Suprapubic skin (tissue), 4 donors: ENCODE measurements at regions not wholly inside any gene's neighbourhood (a gene's known extent, or its start where the extent isn't known, plus 50 kb on each side); places are given as distances from the start of the nearest gene placed in this dataset.

Experiments used
- DNase-seq, 2 donors: peaks; one replicate each; pipeline ENCODE4 v3.0.0-alpha.2; 2019; ENCODE audit warnings: low spot score in 2 of 2
- H3K27ac ChIP-seq: fragments of 200-600 bp; sonication (generic); one replicate; pipeline ENCODE4 v1.5.1; 2019
- H3K27me3 ChIP-seq: fragments of 200-600 bp; sonication (generic); one replicate; pipeline ENCODE4 v1.5.1; 2019
- H3K36me3 ChIP-seq: fragments of 200-600 bp; sonication (generic); one replicate; pipeline ENCODE4 v1.5.1; 2019
- H3K4me1 ChIP-seq: fragments of 200-600 bp; sonication (generic); one replicate; pipeline ENCODE4 v1.5.1; 2019
- H3K4me3 ChIP-seq: fragments of 200-600 bp; sonication (generic); one replicate; pipeline ENCODE4 v1.5.1; 2019; ENCODE audit warnings: mild to moderate bottlenecking
- H3K9me3 ChIP-seq: fragments of 200-600 bp; sonication (generic); one replicate; pipeline ENCODE4 v1.5.1; 2019
- CTCF ChIP-seq, 2 donors: fragments of 200-600 bp in 1 of 2; fragments of 450-650 bp in 1 of 2; sonication (generic) in 1 of 2; IDR thresholded peaks; one replicate each; pipeline ENCODE4 v1.5.1; 2016 to 2019; ENCODE audit warnings: antibody characterized with exemption in 2 of 2, mild to moderate bottlenecking in 1 of 2, moderate library complexity in 1 of 2
- EP300 ChIP-seq: sonication (generic); formaldehyde crosslinking; IDR thresholded peaks from one replicate; pipeline ENCODE4 v1.6.1; 2017; ENCODE audit warnings: antibody characterized with exemption
- POLR2A ChIP-seq, 2 donors: fragments of 450-650 bp; IDR thresholded peaks; one replicate each; pipeline ENCODE4 v1.6.1; 2017; ENCODE audit warnings: antibody characterized with exemption in 2 of 2, mild to moderate bottlenecking in 2 of 2, moderate library complexity in 2 of 2
- POLR2AphosphoS5 ChIP-seq, 3 donors: sonication (generic); formaldehyde crosslinking; IDR thresholded peaks; one replicate each; pipeline ENCODE4 v1.6.1; 2017; ENCODE audit warnings: antibody characterized with exemption in 3 of 3
- WGBS: methylation state at CpG from one replicate; pipeline ENCODE4 v1.1.5; 2018; 5-methylcytosine and 5-hydroxymethylcytosine counted together

GRCh38 chr6:56897789-56898529, 56.9 kb upstream of the BEND6 start:
- Histone ChIP-seq H3K27ac (no peak overlapping the region), H3K4me1 (no peaks in the 10 kb centered on the region), H3K36me3 (no peaks in the 10 kb centered on the region), H3K4me3 (no peak overlapping the region), H3K9me3 (no peaks in the 10 kb centered on the region), H3K27me3 (no peaks in the 10 kb centered on the region)
- WGBS = 85% methylated on average over 4 of the region's 4 CpGs
- TF ChIP-seq EP300 = no peak
- no peak for TF ChIP-seq POLR2AphosphoS5 (IDR thresholded peaks at IDR 0.05)
- DNase-seq = no peak

GRCh38 chr6:56891754-56892153, 63.2 kb upstream of the BEND6 start:
- Histone ChIP-seq H3K27me3 (no peaks in the 10 kb centered on the region), H3K9me3 (no peaks in the 10 kb centered on the region), H3K27ac (no peak overlapping the region), H3K4me3 (no peak overlapping the region), H3K36me3 (no peaks in the 10 kb centered on the region), H3K4me1 (no peaks in the 10 kb centered on the region)
- no peak for TF ChIP-seq EP300
- TF ChIP-seq CTCF (IDR thresholded peaks at IDR 0.05) = no peak
- TF ChIP-seq POLR2A (IDR thresholded peaks at IDR 0.05) = no peak
- no peak for TF ChIP-seq POLR2AphosphoS5 (IDR thresholded peaks at IDR 0.05)
- 90% methylated on average over 2 of the region's 2 CpGs for WGBS
- DNase-seq = no peak

GRCh38 chr6:56890683-56891429, 64.1 kb upstream of the BEND6 start:
- 79% methylated on average over 8 of the region's 8 CpGs for WGBS
- H3K4me3 ChIP-seq = no peak overlapping the region
- no peaks in the 10 kb centered on the region for H3K4me1 ChIP-seq
- no peak overlapping the region for H3K27ac ChIP-seq
- no peaks in the 10 kb centered on the region for H3K9me3 ChIP-seq
- H3K27me3 ChIP-seq = no peaks in the 10 kb centered on the region
- no peaks in the 10 kb centered on the region for H3K36me3 ChIP-seq
- DNase-seq = no peak
- TF ChIP-seq EP300 (no peak), POLR2A (IDR thresholded peaks at IDR 0.05) (no peak), POLR2AphosphoS5 (IDR thresholded peaks at IDR 0.05) (no peak), CTCF (IDR thresholded peaks at IDR 0.05) (no peak)

- no peak for DNase-seq
- Histone ChIP-seq H3K27me3 (no peaks in the 10 kb centered on the region), H3K4me1 (no peaks in the 10 kb centered on the region), H3K9me3 (no peaks in the 10 kb centered on the region), H3K4me3 (no peak overlapping the region), H3K36me3 (no peaks in the 10 kb centered on the region), H3K27ac (no peak overlapping the region)
- TF ChIP-seq CTCF (IDR thresholded peaks at IDR 0.05) = no peak
- no peak for TF ChIP-seq POLR2AphosphoS5 (IDR thresholded peaks at IDR 0.05)
- TF ChIP-seq POLR2A (IDR thresholded peaks at IDR 0.05) = no peak
- TF ChIP-seq EP300 = no peak
- 48% methylated on average over 3 of the region's 3 CpGs for WGBS
Observed at GRCh38 chr6:56890066-56890465, 64.8 kb upstream of the BEND6 start.

- no peak for DNase-seq
- H3K36me3 ChIP-seq = no peaks in the 10 kb centered on the region
- H3K4me1 ChIP-seq = no peaks in the 10 kb centered on the region
- no peaks in the 10 kb centered on the region for H3K9me3 ChIP-seq
- no peak overlapping the region for H3K27ac ChIP-seq
- no peak overlapping the region for H3K4me3 ChIP-seq
- TF ChIP-seq EP300 (no peak), POLR2AphosphoS5 (IDR thresholded peaks at IDR 0.05) (no peak), CTCF (IDR thresholded peaks at IDR 0.05) (no peak), POLR2A (IDR thresholded peaks at IDR 0.05) (no peak)
- no peaks in the 10 kb centered on the region for H3K27me3 ChIP-seq
Observed at GRCh38 chr6:56889492-56889891, 65.4 kb upstream of the BEND6 start.
